H1 (cell line): ENCODE measurements at regions not wholly inside any gene's neighbourhood (a gene's known extent, or its start where the extent isn't known, plus 50 kb on each side); places are given as distances from the start of the nearest gene placed in this dataset.

ENCODE experiments used
- CTCF ChIA-PET: fragments of 300-600 bp; sonication (Branson Sonifier 250); formaldehyde crosslinking; loops from one replicate; lab custom pipeline; 2021; ENCODE audit not compliant: partially characterized antibody; lab: Charles Lee
- POLR2A ChIA-PET: fragments of 300-600 bp; sonication (Branson Sonifier 250); formaldehyde crosslinking; loops from one replicate; lab custom pipeline; 2021; ENCODE audit warnings: inconsistent platforms; ENCODE audit not compliant: partially characterized antibody; lab: Charles Lee
- DNase-seq, 2 experiments: peaks; one replicate each; pipeline versions ENCODE4 v3.0.0 to v3.0.0-alpha.2; 2010 to 2022; ENCODE audit warnings: low spot score in 2 of 2, low read depth in 1 of 2, mixed read lengths in 1 of 2
- FAIRE-seq: peaks from 2 replicates; lab custom pipeline; 2011; peaks lifted over from hg19 to GRCh38; lab: Jason Lieb, UNC
- H2AFZ ChIP-seq: 2 replicates; pipeline ENCODE4 v1.8.1; 2012; ENCODE audit warnings: low read length, inconsistent platforms
- H2AK5ac ChIP-seq: 2 replicates; pipeline ENCODE4 v1.6.1; 2013; ENCODE audit warnings: low read depth, low read length
- H2BK120ac ChIP-seq: replicated peaks from 2 replicates; pipeline ENCODE3; 2013; ENCODE audit warnings: low read depth, low read length, inconsistent platforms
- H2BK12ac ChIP-seq: 2 replicates; pipeline ENCODE4 v1.6.1; 2013; ENCODE audit warnings: low read depth, low read length
- H2BK15ac ChIP-seq: 2 replicates; pipeline ENCODE4 v1.6.1; 2013; ENCODE audit warnings: low read length
- H2BK20ac ChIP-seq: 2 replicates; pipeline ENCODE4 v1.6.1; 2013; ENCODE audit warnings: low read length
- H2BK5ac ChIP-seq: 2 replicates; pipeline ENCODE4 v1.6.1; 2013; ENCODE audit warnings: low read depth, low read length
- H3K14ac ChIP-seq: 2 replicates; pipeline ENCODE4 v1.6.1; 2013; ENCODE audit warnings: inconsistent platforms; ENCODE audit not compliant: insufficient read length
- H3K18ac ChIP-seq: 2 replicates; pipeline ENCODE4 v1.6.1; 2013; ENCODE audit warnings: low read length; ENCODE audit errors: extremely low read depth
- H3K23ac ChIP-seq: 2 replicates; pipeline ENCODE4 v1.6.1; 2013; ENCODE audit warnings: inconsistent platforms; ENCODE audit not compliant: insufficient read length
- H3K23me2 ChIP-seq: 2 replicates; pipeline ENCODE4 v1.6.1; 2013; ENCODE audit warnings: low read depth, low read length
- H3K27ac ChIP-seq: 2 replicates; pipeline ENCODE4 v1.6.1; 2011; ENCODE audit warnings: low read depth, low read length, inconsistent platforms
- H3K27me3 ChIP-seq, 4 experiments: replicated peaks in 1 of 4; 1 replicate in 1 of 4; 2 replicates in 3 of 4; pipeline versions ENCODE4 v1.6.1 to v1.8.1; 2011 to 2013; ENCODE audit warnings: low read length in 3 of 4, mild to moderate bottlenecking in 3 of 4, inconsistent platforms in 2 of 4, mixed read lengths in 2 of 4, moderate library complexity in 1 of 4; ENCODE audit not compliant: control insufficient read depth in 3 of 4, insufficient read depth in 3 of 4; ENCODE audit errors: extremely low read depth in 1 of 4
- H3K36me3 ChIP-seq, 4 experiments: 2 replicates each; pipeline versions ENCODE4 v1.6.1 to v1.8.1; 2011 to 2013; ENCODE audit warnings: mild to moderate bottlenecking in 4 of 4, low read length in 3 of 4, moderate library complexity in 2 of 4, control low read depth in 1 of 4, inconsistent platforms in 1 of 4; ENCODE audit not compliant: insufficient read depth in 4 of 4, control insufficient read depth in 2 of 4
- H3K4ac ChIP-seq: replicated peaks from 2 replicates; pipeline ENCODE3; 2013; ENCODE audit warnings: low read length, low read depth, mixed read lengths, inconsistent platforms; ENCODE audit not compliant: insufficient read length
- H3K4me1 ChIP-seq, 4 experiments: replicated peaks in 1 of 4; 1 replicate in 1 of 4; 2 replicates in 3 of 4; pipeline versions ENCODE4 v1.6.1 to v1.8.1; 2011 to 2013; ENCODE audit warnings: low read length in 3 of 4, inconsistent platforms in 2 of 4, mixed read lengths in 1 of 4; ENCODE audit not compliant: insufficient read depth in 4 of 4, control insufficient read depth in 3 of 4
- H3K4me2 ChIP-seq, 2 experiments: 2 replicates each; pipeline versions ENCODE4 v1.6.1 to v1.8.1; 2011 to 2013; ENCODE audit warnings: low read depth in 2 of 2, low read length in 2 of 2, control low read depth in 1 of 2, inconsistent platforms in 1 of 2, mild to moderate bottlenecking in 1 of 2; ENCODE audit not compliant: insufficient read depth in 1 of 2
- H3K4me3 ChIP-seq, 4 experiments: fragments of 200-600, 300-600 bp in 1 of 4; sonication (generic), shearing (Covaris generic), sonication (Bioruptor Twin) in 1 of 4; 2 replicates each; pipeline versions ENCODE4 v1.5.1 to v1.8.1; 2011 to 2016; ENCODE audit warnings: low read length in 4 of 4, low read depth in 3 of 4, control low read depth in 2 of 4, inconsistent platforms in 2 of 4, mild to moderate bottlenecking in 2 of 4, mixed read lengths in 1 of 4, moderate library complexity in 1 of 4; ENCODE audit not compliant: insufficient read depth in 2 of 4; ENCODE audit errors: extremely low read depth in 1 of 4
- H3K56ac ChIP-seq: replicated peaks from 2 replicates; pipeline ENCODE3; 2013; ENCODE audit warnings: low read depth, mild to moderate bottlenecking, mixed read lengths, low read length, inconsistent platforms; ENCODE audit not compliant: insufficient read length
- H3K79me1 ChIP-seq: 2 replicates; pipeline ENCODE4 v1.6.1; 2013; ENCODE audit warnings: low read depth, low read length, control low read depth
- H3K79me2 ChIP-seq, 2 experiments: 2 replicates each; pipeline versions ENCODE4 v1.6.1 to v1.8.1; 2012 to 2013; ENCODE audit warnings: low read length in 2 of 2, mild to moderate bottlenecking in 2 of 2, inconsistent platforms in 1 of 2; ENCODE audit not compliant: insufficient read depth in 2 of 2, control insufficient read depth in 1 of 2
- H3K9ac ChIP-seq, 4 experiments: replicated peaks in 1 of 4; 1 replicate in 1 of 4; 2 replicates in 3 of 4; pipeline versions ENCODE4 v1.6.1 to v1.8.1; 2011 to 2013; ENCODE audit warnings: low read depth in 3 of 4, low read length in 3 of 4, control low read depth in 2 of 4, mild to moderate bottlenecking in 2 of 4, moderate library complexity in 2 of 4, inconsistent platforms in 1 of 4; ENCODE audit errors: extremely low read depth in 1 of 4
- H3K9me3 ChIP-seq, 2 experiments: 2 replicates each; pipeline versions ENCODE4 v1.6.1 to v1.8.1; 2012 to 2013; ENCODE audit warnings: mild to moderate bottlenecking in 2 of 2, moderate library complexity in 2 of 2, control low read depth in 1 of 2, inconsistent platforms in 1 of 2, low read depth in 1 of 2, low read length in 1 of 2, mixed read lengths in 1 of 2; ENCODE audit not compliant: insufficient read depth in 2 of 2
- H4K20me1 ChIP-seq, 2 experiments: replicated peaks in 1 of 2; 2 replicates each; pipeline versions ENCODE3 to v1.8.1; 2011 to 2013; ENCODE audit warnings: inconsistent platforms in 2 of 2, low read length in 2 of 2, mild to moderate bottlenecking in 1 of 2; ENCODE audit not compliant: insufficient read depth in 2 of 2, control insufficient read depth in 1 of 2
- H4K5ac ChIP-seq: 2 replicates; pipeline ENCODE4 v1.6.1; 2013; ENCODE audit warnings: low read length, low read depth, mixed read lengths, inconsistent platforms; ENCODE audit not compliant: insufficient read length
- H4K8ac ChIP-seq: 2 replicates; pipeline ENCODE4 v1.8.0; 2013; ENCODE audit warnings: mild to moderate bottlenecking, moderate library complexity, low read length, inconsistent platforms; ENCODE audit not compliant: insufficient read depth; ENCODE audit errors: extremely low read depth
- H4K91ac ChIP-seq: replicated peaks from 2 replicates; pipeline ENCODE3; 2013; ENCODE audit warnings: low read length, mixed read lengths, inconsistent platforms; ENCODE audit not compliant: insufficient read length
- ASH2L ChIP-seq: fragments of 200-600, 300-600 bp; sonication (generic); IDR thresholded peaks from one replicate; pipeline ENCODE4 v1.7.1; 2017; ENCODE audit warnings: low read length
- CHD1 ChIP-seq: IDR thresholded peaks from 2 replicates; pipeline ENCODE4 v1.6.1; 2012; ENCODE audit warnings: low read depth, low read length, improper control_type of control experiment
- CREB1 ChIP-seq: IDR thresholded peaks from 2 replicates; pipeline ENCODE4 v1.6.1; 2012; ENCODE audit warnings: inconsistent platforms
- WGBS, 2 experiments: shearing (Covaris generic) in 1 of 2; methylation state at CpG; one replicate each; pipeline versions ENCODE4 v1.1.6 to v1.1.7; 2013 to 2015; ENCODE audit warnings: low lambda C conversion rate in 2 of 2, mixed read lengths in 2 of 2, inconsistent platforms in 1 of 2, low coverage in 1 of 2, missing lambda C conversion rate in 1 of 2; ENCODE audit not compliant: insufficient replicate concordance in 2 of 2, insufficient coverage in 1 of 2, insufficient read length in 1 of 2; ENCODE audit errors: extremely low coverage in 1 of 2, missing lambda C conversion rate in 1 of 2; 5-methylcytosine and 5-hydroxymethylcytosine counted together

- no peak overlapping the region for H2BK120ac ChIP-seq
- H3K4ac ChIP-seq = no peak overlapping the region
- FAIRE-seq (no peak), DNase-seq (no peak)
- H3K56ac ChIP-seq = no peak overlapping the region
- H2AFZ ChIP-seq = no peak overlapping the region
- H3K14ac ChIP-seq = no peak overlapping the region
- no peak overlapping the region for H3K23ac ChIP-seq
- no peak overlapping the region for H4K5ac ChIP-seq
- no peaks in the 10 kb centered on the region for H4K20me1 ChIP-seq
- H3K4me1 ChIP-seq = no peaks in the 10 kb centered on the region
- 95% methylated on average over 3 of the region's 3 CpGs; no CpG with 5 or more reads in 1 of the 2 experiments for WGBS, 2 experiments
- no peaks in the 10 kb centered on the region for H3K23me2 ChIP-seq
- no peak overlapping the region for H4K8ac ChIP-seq
- H2BK12ac ChIP-seq = no peak overlapping the region
- no peaks in the 10 kb centered on the region for H3K79me2 ChIP-seq
- H3K9me3 ChIP-seq = no peaks in the 10 kb centered on the region
- H2BK15ac ChIP-seq = no peak overlapping the region
- H2BK5ac ChIP-seq = no peak overlapping the region
- ChIA-PET CTCF (no interaction called here), POLR2A (no interaction called here)
- no peak overlapping the region for H3K27ac ChIP-seq
- no peak overlapping the region for H3K4me3 ChIP-seq
- no peak overlapping the region for H3K4me2 ChIP-seq
- no peak overlapping the region for H3K18ac ChIP-seq
- H3K79me1 ChIP-seq = no peaks in the 10 kb centered on the region
- no peak overlapping the region for H2BK20ac ChIP-seq
- no peaks in the 10 kb centered on the region for H3K36me3 ChIP-seq
- H3K27me3 ChIP-seq = no peaks in the 10 kb centered on the region
- no peak overlapping the region for H2AK5ac ChIP-seq
- H3K9ac ChIP-seq = no peak overlapping the region
- H4K91ac ChIP-seq = no peak overlapping the region
- TF ChIP-seq CHD1 = no peak
- no peak for TF ChIP-seq ASH2L
- TF ChIP-seq CREB1 = no peak
Observed at GRCh38 chr7:17411922-17412321, 113.5 kb downstream of the AHR start.
